IMR-90 (cell line): ENCODE measurements at regions not wholly inside any gene's neighbourhood (a gene's known extent, or its start where the extent isn't known, plus 50 kb on each side); places are given as distances from the start of the nearest gene placed in this dataset.

ENCODE experiments used
- ATAC-seq: fragments of 200-7000 bp; cut with Tn5 transposase; 2 replicates; pipeline ENCODE4 v1.9.1; 2020; ENCODE audit warnings: low read depth, mild to moderate bottlenecking, moderate library complexity
- BruUV-seq: library from RNA; stranded (reverse); fragments of 400-500 nt; replicated peaks from 2 replicates; lab custom pipeline; 2021; lab: Mats Ljungman, UMichigan
- CTCF ChIA-PET: fragments of 300-600 bp; formaldehyde crosslinking; extraction: SDS; loops from one replicate; lab custom pipeline; 2021; ENCODE audit warnings: antibody characterized with exemption; lab: Yijun Ruan, JAX
- POLR2A ChIA-PET: fragments of 300-600 bp; sonication (Branson Sonifier 250); formaldehyde crosslinking; loops from one replicate; lab custom pipeline; 2022; ENCODE audit warnings: antibody characterized with exemption; ENCODE audit not compliant: unreplicated experiment; lab: Charles Lee
- DNase-seq: peaks from one replicate; pipeline ENCODE4 v3.0.0; 2013
- H2AFZ ChIP-seq: replicated peaks from 2 replicates; pipeline ENCODE3; 2013; ENCODE audit warnings: low read length, mild to moderate bottlenecking; ENCODE audit not compliant: poor library complexity
- H2AK5ac ChIP-seq: 2 replicates; pipeline ENCODE4 v1.6.1; 2013; ENCODE audit warnings: low read depth, low read length, inconsistent platforms
- H2AK9ac ChIP-seq: replicated peaks from 2 replicates; pipeline ENCODE3; 2013; ENCODE audit warnings: mild to moderate bottlenecking, low read depth, low read length, moderate library complexity; ENCODE audit not compliant: poor library complexity
- H2BK120ac ChIP-seq: 2 replicates; pipeline ENCODE4 v1.6.1; 2013; ENCODE audit warnings: low read depth, low read length, inconsistent platforms
- H2BK15ac ChIP-seq: 3 replicates; pipeline ENCODE4 v1.6.1; 2013; ENCODE audit warnings: low read depth, low read length, inconsistent platforms
- H2BK20ac ChIP-seq: 2 replicates; pipeline ENCODE4 v1.6.1; 2013; ENCODE audit warnings: low read depth, mild to moderate bottlenecking, inconsistent platforms, low read length, moderate library complexity
- H2BK5ac ChIP-seq: 2 replicates; pipeline ENCODE4 v1.6.1; 2013; ENCODE audit warnings: mild to moderate bottlenecking, low read depth, low read length, inconsistent platforms; ENCODE audit not compliant: poor library complexity, severe bottlenecking
- H3K14ac ChIP-seq: replicated peaks from 2 replicates; pipeline ENCODE4 v1.6.1; 2013; ENCODE audit warnings: low read depth, low read length, inconsistent platforms
- H3K18ac ChIP-seq: 2 replicates; pipeline ENCODE4 v1.6.1; 2013; ENCODE audit warnings: low read depth, low read length, control low read depth
- H3K23ac ChIP-seq: 2 replicates; pipeline ENCODE4 v1.6.1; 2013; ENCODE audit warnings: low read depth, low read length, inconsistent platforms
- H3K27ac ChIP-seq: 2 replicates; pipeline ENCODE4 v1.5.1; 2013; ENCODE audit warnings: mild to moderate bottlenecking, control low read depth, low read length; ENCODE audit not compliant: insufficient read depth
- H3K27me3 ChIP-seq: 2 replicates; pipeline ENCODE4 v1.6.1; 2013; ENCODE audit warnings: low read length; ENCODE audit not compliant: control insufficient read depth, insufficient read depth
- H3K36me3 ChIP-seq: 2 replicates; pipeline ENCODE4 v1.6.1; 2013; ENCODE audit warnings: low read length, mixed read lengths; ENCODE audit not compliant: control insufficient read depth, insufficient read depth
- H3K4ac ChIP-seq: 2 replicates; pipeline ENCODE4 v1.6.1; 2013; ENCODE audit warnings: low read depth, low read length, inconsistent platforms
- H3K4me1 ChIP-seq: 2 replicates; pipeline ENCODE4 v1.6.1; 2013; ENCODE audit warnings: low read length, mixed read lengths; ENCODE audit not compliant: control insufficient read depth, insufficient read depth
- H3K4me2 ChIP-seq: 2 replicates; pipeline ENCODE4 v1.6.1; 2013; ENCODE audit warnings: low read depth, mild to moderate bottlenecking, control low read depth, low read length, moderate library complexity
- H3K4me3 ChIP-seq: 2 replicates; pipeline ENCODE4 v1.5.1; 2013; ENCODE audit warnings: low read depth, mild to moderate bottlenecking, control low read depth, low read length, moderate library complexity; ENCODE audit not compliant: insufficient read depth
- H3K56ac ChIP-seq: 2 replicates; pipeline ENCODE4 v1.6.1; 2013; ENCODE audit warnings: low read length, inconsistent platforms; ENCODE audit not compliant: insufficient read depth; ENCODE audit errors: extremely low read depth
- H3K79me1 ChIP-seq, 2 experiments: 2 replicates each; pipeline ENCODE4 v1.6.1; 2013; ENCODE audit warnings: low read length in 2 of 2, inconsistent platforms in 1 of 2, low read depth in 1 of 2
- H3K9ac ChIP-seq: 2 replicates; pipeline ENCODE4 v1.6.1; 2013; ENCODE audit warnings: low read depth, low read length, control low read depth
- H3K9me1 ChIP-seq: 2 replicates; pipeline ENCODE4 v1.6.1; 2013; ENCODE audit warnings: low read length, inconsistent platforms; ENCODE audit not compliant: insufficient read depth
- H3K9me3 ChIP-seq: 2 replicates; pipeline ENCODE4 v1.6.1; 2013; ENCODE audit warnings: low read length; ENCODE audit not compliant: control insufficient read depth, insufficient read depth
- H4K20me1 ChIP-seq: 2 replicates; pipeline ENCODE4 v1.6.1; 2013; ENCODE audit warnings: low read length, inconsistent platforms; ENCODE audit not compliant: insufficient read depth
- H4K5ac ChIP-seq: 2 replicates; pipeline ENCODE4 v1.6.1; 2013; ENCODE audit warnings: mild to moderate bottlenecking, low read depth, low read length, control low read depth
- H4K8ac ChIP-seq, 2 experiments: 2 replicates each; pipeline ENCODE4 v1.6.1; 2013; ENCODE audit warnings: low read depth in 2 of 2, low read length in 2 of 2, control low read depth in 1 of 2, inconsistent platforms in 1 of 2
- H4K91ac ChIP-seq: 2 replicates; pipeline ENCODE4 v1.6.1; 2013; ENCODE audit warnings: low read depth, low read length, inconsistent platforms; ENCODE audit not compliant: insufficient read depth
- BHLHE40 ChIP-seq: fragments of 150-350 bp; IDR thresholded peaks from 2 replicates; pipeline ENCODE4 v1.6.1; 2016; ENCODE audit warnings: mild to moderate bottlenecking, low read depth, low read length
- CEBPB ChIP-seq: IDR thresholded peaks from 2 replicates; pipeline ENCODE4 v1.6.1; 2012; ENCODE audit warnings: low read depth, low read length, improper control_type of control experiment
- CHD1 ChIP-seq: IDR thresholded peaks from 2 replicates; pipeline ENCODE4 v1.6.1; 2012; ENCODE audit warnings: low read depth, low read length, improper control_type of control experiment
- CTCF ChIP-seq: conservative IDR thresholded peaks from 2 replicates; pipeline ENCODE4 v1.5.1; 2012; ENCODE audit warnings: mild to moderate bottlenecking, low read depth, low read length, improper control_type of control experiment
- FOS ChIP-seq: fragments of 150-350 bp; IDR thresholded peaks from 2 replicates; pipeline ENCODE4 v1.6.1; 2016; ENCODE audit warnings: low read depth, low read length
- MAFK ChIP-seq: IDR thresholded peaks from 2 replicates; pipeline ENCODE4 v1.6.1; 2012; ENCODE audit warnings: low read depth, low read length, improper control_type of control experiment
- MAZ ChIP-seq: IDR thresholded peaks from 2 replicates; pipeline ENCODE4 v1.6.1; 2012; ENCODE audit warnings: low read depth, mild to moderate bottlenecking, low read length, improper control_type of control experiment, moderate library complexity, borderline replicate concordance
- MXI1 ChIP-seq: IDR thresholded peaks from 2 replicates; pipeline ENCODE4 v1.6.1; 2012; ENCODE audit warnings: low read depth, mild to moderate bottlenecking, low read length, moderate library complexity, borderline replicate concordance
- NFE2L2 ChIP-seq: fragments of 150-350 bp; IDR thresholded peaks from 2 replicates; pipeline ENCODE4 v1.6.1; 2016; ENCODE audit warnings: low read depth, mild to moderate bottlenecking, low read length
- POLR2A ChIP-seq: IDR thresholded peaks from 2 replicates; pipeline ENCODE4 v1.6.1; 2012; ENCODE audit warnings: mild to moderate bottlenecking, low read depth, low read length
- RAD21 ChIP-seq: IDR thresholded peaks from 2 replicates; pipeline ENCODE4 v1.6.1; 2012; ENCODE audit warnings: low read length, improper control_type of control experiment
- RCOR1 ChIP-seq: IDR thresholded peaks from 2 replicates; pipeline ENCODE4 v1.6.1; 2012; ENCODE audit warnings: mild to moderate bottlenecking, low read length, improper control_type of control experiment; ENCODE audit not compliant: insufficient replicate concordance
- RFX5 ChIP-seq: IDR thresholded peaks from 2 replicates; pipeline ENCODE4 v1.8.0; 2012; ENCODE audit warnings: low read depth, mild to moderate bottlenecking, low read length, moderate library complexity
- SMC3 ChIP-seq: fragments of 150-350 bp; IDR thresholded peaks from 2 replicates; pipeline ENCODE4 v1.6.1; 2016; ENCODE audit warnings: low read depth, mild to moderate bottlenecking, antibody characterized with exemption, low read length, moderate library complexity
- USF2 ChIP-seq: fragments of 150-350 bp; IDR thresholded peaks from 2 replicates; pipeline ENCODE4 v1.6.1; 2017; ENCODE audit warnings: mild to moderate bottlenecking, antibody characterized with exemption, low read length, low read depth
- WGBS, 2 experiments: methylation state at CpG; one replicate each; pipeline versions ENCODE4 v1.1.5 to v1.1.7; 2013; ENCODE audit warnings: missing lambda C conversion rate in 2 of 2; ENCODE audit not compliant: insufficient read length in 1 of 2; ENCODE audit errors: extremely low coverage in 2 of 2; 5-methylcytosine and 5-hydroxymethylcytosine counted together
- dilution Hi-C: fragments of 300-500 bp; cut with HindIII; formaldehyde crosslinking; loops from one replicate; pipeline ENCODE4 v1.14.3; 2018; ENCODE audit warnings: low sequenced_read_pairs; ENCODE audit not compliant: unreplicated experiment
- in situ Hi-C: fragments of 300-500 bp; cut with MboI; formaldehyde crosslinking; loops from 3 replicates; pipeline ENCODE4 v1.14.3; 2019; ENCODE audit warnings: low sequenced_read_pairs, inconsistent platforms, mixed read lengths
- intact Hi-C: fragments of 100-400 bp; cut with micrococcal nuclease; formaldehyde crosslinking; loops from 2 replicates; pipeline ENCODE4 v1.10.0; 2022
- TF ChIP-seq, protein P1 (sequence below): fragments of 150-350 bp; IDR thresholded peaks from 2 replicates; pipeline ENCODE4 v1.6.1; 2016; ENCODE audit warnings: low read depth, mild to moderate bottlenecking, low read length, moderate library complexity, borderline replicate concordance

DNA sequence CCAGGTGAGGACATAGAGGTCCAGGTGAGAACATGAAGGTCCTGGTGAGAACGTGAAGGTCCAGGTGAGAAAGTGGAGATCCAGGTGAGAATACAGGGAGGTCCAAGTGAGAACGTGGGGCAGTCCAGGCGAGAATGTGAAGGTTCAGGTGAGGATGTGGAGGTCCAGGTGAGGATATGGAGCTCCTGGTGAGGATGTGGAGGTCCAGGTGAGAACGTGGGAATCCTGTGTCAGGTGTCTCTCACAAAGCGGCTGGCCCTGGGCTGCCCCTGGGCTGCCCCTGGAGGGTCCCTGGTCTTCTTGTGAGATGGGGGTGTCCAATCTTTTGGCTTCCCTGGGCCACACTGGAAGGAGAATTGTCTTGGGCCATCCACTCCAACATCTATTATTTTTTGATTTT lies 133.4 kb downstream of the MRPL36 start:
- Histone ChIP-seq H3K4me1 (no peaks in the 10 kb centered on the region), H3K9me1 (0 out of 2 replicates have a peak, but pooled peaks cover 4% of the 10 kb centered on the region), H2AK5ac (no peak overlapping the region), H4K91ac (no peak overlapping the region), H3K9ac (no peak overlapping the region), H3K9me3 (no peaks in the 10 kb centered on the region; the same call in 1 of the 2 replicates), H2BK15ac (no peak overlapping the region), H2AK9ac (no peak overlapping the region), H3K27ac (no peak overlapping the region), H3K4me3 (no peak overlapping the region), H3K4me2 (no peak overlapping the region), H2BK120ac (no peak overlapping the region), H4K20me1 (no peaks in the 10 kb centered on the region), H3K36me3 (no peaks in the 10 kb centered on the region), H3K23ac (no peak overlapping the region), H2BK5ac (no peak overlapping the region), H2BK20ac (no peak overlapping the region), H3K79me1 (no peaks in the 10 kb centered on the region), H3K27me3 (peaks cover 61% of the 10 kb centered on the region), H3K14ac (no peak overlapping the region), H4K8ac (no peak overlapping the region), H4K5ac (no peak overlapping the region), H3K56ac (no peak overlapping the region), H3K18ac (no peak overlapping the region), H3K4ac (no peak overlapping the region), H2AFZ (no peak overlapping the region)
- intact Hi-C loops = no loop called here
- 86% methylated on average over 1 of the region's 5 CpGs; no CpG with 5 or more reads in 1 of the 2 experiments for WGBS, 2 experiments
- dilution Hi-C loops = no loop called here
- DNase-seq (no peak), ATAC-seq (no peak)
- CTCF ChIA-PET = no interaction called here
- TF ChIP-seq CHD1 = no peak
- TF ChIP-seq SMC3 = no peak
- no peak for TF ChIP-seq MAZ
- TF ChIP-seq FOS = no peak
- no peak for TF ChIP-seq MAFK
- TF ChIP-seq USF2 = no peak
- TF ChIP-seq MXI1 = no peak
- TF ChIP-seq RFX5 = no peak
- no peak for TF ChIP-seq BHLHE40
- TF ChIP-seq NFE2L2 = no peak
- TF ChIP-seq, protein P1, sequence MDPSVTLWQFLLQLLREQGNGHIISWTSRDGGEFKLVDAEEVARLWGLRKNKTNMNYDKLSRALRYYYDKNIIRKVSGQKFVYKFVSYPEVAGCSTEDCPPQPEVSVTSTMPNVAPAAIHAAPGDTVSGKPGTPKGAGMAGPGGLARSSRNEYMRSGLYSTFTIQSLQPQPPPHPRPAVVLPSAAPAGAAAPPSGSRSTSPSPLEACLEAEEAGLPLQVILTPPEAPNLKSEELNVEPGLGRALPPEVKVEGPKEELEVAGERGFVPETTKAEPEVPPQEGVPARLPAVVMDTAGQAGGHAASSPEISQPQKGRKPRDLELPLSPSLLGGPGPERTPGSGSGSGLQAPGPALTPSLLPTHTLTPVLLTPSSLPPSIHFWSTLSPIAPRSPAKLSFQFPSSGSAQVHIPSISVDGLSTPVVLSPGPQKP = no peak
- TF ChIP-seq RCOR1 = no peak
- TF ChIP-seq POLR2A = no peak
- no peak for TF ChIP-seq RAD21
- TF ChIP-seq CEBPB = no peak
- TF ChIP-seq CTCF = no peak
- BruUV-seq = no TSS peak
- in situ Hi-C loops = no loop called here
- POLR2A ChIA-PET = no interaction called here
